H1 (cell line): ENCODE measurements at regions not wholly inside any gene's neighbourhood (a gene's known extent, or its start where the extent isn't known, plus 50 kb on each side); places are given as distances from the start of the nearest gene placed in this dataset.

Experiments used
- CTCF ChIA-PET: fragments of 300-600 bp; sonication (Branson Sonifier 250); formaldehyde crosslinking; loops from one replicate; lab custom pipeline; 2021; ENCODE audit not compliant: partially characterized antibody; lab: Charles Lee
- POLR2A ChIA-PET: fragments of 300-600 bp; sonication (Branson Sonifier 250); formaldehyde crosslinking; loops from one replicate; lab custom pipeline; 2021; ENCODE audit warnings: inconsistent platforms; ENCODE audit not compliant: partially characterized antibody; lab: Charles Lee
- DNase-seq, 2 experiments: peaks; one replicate each; pipeline versions ENCODE4 v3.0.0 to v3.0.0-alpha.2; 2010 to 2022; ENCODE audit warnings: low spot score in 2 of 2, low read depth in 1 of 2, mixed read lengths in 1 of 2
- FAIRE-seq: peaks from 2 replicates; lab custom pipeline; 2011; peaks lifted over from hg19 to GRCh38; lab: Jason Lieb, UNC
- H2AFZ ChIP-seq: 2 replicates; pipeline ENCODE4 v1.8.1; 2012; ENCODE audit warnings: low read length, inconsistent platforms
- H2AK5ac ChIP-seq: 2 replicates; pipeline ENCODE4 v1.6.1; 2013; ENCODE audit warnings: low read depth, low read length
- H2BK120ac ChIP-seq: replicated peaks from 2 replicates; pipeline ENCODE3; 2013; ENCODE audit warnings: low read depth, low read length, inconsistent platforms
- H2BK12ac ChIP-seq: 2 replicates; pipeline ENCODE4 v1.6.1; 2013; ENCODE audit warnings: low read depth, low read length
- H2BK15ac ChIP-seq: 2 replicates; pipeline ENCODE4 v1.6.1; 2013; ENCODE audit warnings: low read length
- H2BK20ac ChIP-seq: 2 replicates; pipeline ENCODE4 v1.6.1; 2013; ENCODE audit warnings: low read length
- H2BK5ac ChIP-seq: 2 replicates; pipeline ENCODE4 v1.6.1; 2013; ENCODE audit warnings: low read depth, low read length
- H3K14ac ChIP-seq: 2 replicates; pipeline ENCODE4 v1.6.1; 2013; ENCODE audit warnings: inconsistent platforms; ENCODE audit not compliant: insufficient read length
- H3K18ac ChIP-seq: 2 replicates; pipeline ENCODE4 v1.6.1; 2013; ENCODE audit warnings: low read length; ENCODE audit errors: extremely low read depth
- H3K23ac ChIP-seq: 2 replicates; pipeline ENCODE4 v1.6.1; 2013; ENCODE audit warnings: inconsistent platforms; ENCODE audit not compliant: insufficient read length
- H3K23me2 ChIP-seq: 2 replicates; pipeline ENCODE4 v1.6.1; 2013; ENCODE audit warnings: low read depth, low read length
- H3K27ac ChIP-seq: 2 replicates; pipeline ENCODE4 v1.6.1; 2011; ENCODE audit warnings: low read depth, low read length, inconsistent platforms
- H3K27me3 ChIP-seq, 4 experiments: replicated peaks in 1 of 4; 1 replicate in 1 of 4; 2 replicates in 3 of 4; pipeline versions ENCODE4 v1.6.1 to v1.8.1; 2011 to 2013; ENCODE audit warnings: low read length in 3 of 4, mild to moderate bottlenecking in 3 of 4, inconsistent platforms in 2 of 4, mixed read lengths in 2 of 4, moderate library complexity in 1 of 4; ENCODE audit not compliant: control insufficient read depth in 3 of 4, insufficient read depth in 3 of 4; ENCODE audit errors: extremely low read depth in 1 of 4
- H3K36me3 ChIP-seq, 4 experiments: 2 replicates each; pipeline versions ENCODE4 v1.6.1 to v1.8.1; 2011 to 2013; ENCODE audit warnings: mild to moderate bottlenecking in 4 of 4, low read length in 3 of 4, moderate library complexity in 2 of 4, control low read depth in 1 of 4, inconsistent platforms in 1 of 4; ENCODE audit not compliant: insufficient read depth in 4 of 4, control insufficient read depth in 2 of 4
- H3K4ac ChIP-seq: replicated peaks from 2 replicates; pipeline ENCODE3; 2013; ENCODE audit warnings: low read length, low read depth, mixed read lengths, inconsistent platforms; ENCODE audit not compliant: insufficient read length
- H3K4me1 ChIP-seq, 4 experiments: replicated peaks in 1 of 4; 1 replicate in 1 of 4; 2 replicates in 3 of 4; pipeline versions ENCODE4 v1.6.1 to v1.8.1; 2011 to 2013; ENCODE audit warnings: low read length in 3 of 4, inconsistent platforms in 2 of 4, mixed read lengths in 1 of 4; ENCODE audit not compliant: insufficient read depth in 4 of 4, control insufficient read depth in 3 of 4
- H3K4me2 ChIP-seq, 2 experiments: 2 replicates each; pipeline versions ENCODE4 v1.6.1 to v1.8.1; 2011 to 2013; ENCODE audit warnings: low read depth in 2 of 2, low read length in 2 of 2, control low read depth in 1 of 2, inconsistent platforms in 1 of 2, mild to moderate bottlenecking in 1 of 2; ENCODE audit not compliant: insufficient read depth in 1 of 2
- H3K4me3 ChIP-seq, 4 experiments: fragments of 200-600, 300-600 bp in 1 of 4; sonication (generic), shearing (Covaris generic), sonication (Bioruptor Twin) in 1 of 4; 2 replicates each; pipeline versions ENCODE4 v1.5.1 to v1.8.1; 2011 to 2016; ENCODE audit warnings: low read length in 4 of 4, low read depth in 3 of 4, control low read depth in 2 of 4, inconsistent platforms in 2 of 4, mild to moderate bottlenecking in 2 of 4, mixed read lengths in 1 of 4, moderate library complexity in 1 of 4; ENCODE audit not compliant: insufficient read depth in 2 of 4; ENCODE audit errors: extremely low read depth in 1 of 4
- H3K56ac ChIP-seq: replicated peaks from 2 replicates; pipeline ENCODE3; 2013; ENCODE audit warnings: low read depth, mild to moderate bottlenecking, mixed read lengths, low read length, inconsistent platforms; ENCODE audit not compliant: insufficient read length
- H3K79me1 ChIP-seq: 2 replicates; pipeline ENCODE4 v1.6.1; 2013; ENCODE audit warnings: low read depth, low read length, control low read depth
- H3K79me2 ChIP-seq, 2 experiments: 2 replicates each; pipeline versions ENCODE4 v1.6.1 to v1.8.1; 2012 to 2013; ENCODE audit warnings: low read length in 2 of 2, mild to moderate bottlenecking in 2 of 2, inconsistent platforms in 1 of 2; ENCODE audit not compliant: insufficient read depth in 2 of 2, control insufficient read depth in 1 of 2
- H3K9ac ChIP-seq, 4 experiments: replicated peaks in 1 of 4; 1 replicate in 1 of 4; 2 replicates in 3 of 4; pipeline versions ENCODE4 v1.6.1 to v1.8.1; 2011 to 2013; ENCODE audit warnings: low read depth in 3 of 4, low read length in 3 of 4, control low read depth in 2 of 4, mild to moderate bottlenecking in 2 of 4, moderate library complexity in 2 of 4, inconsistent platforms in 1 of 4; ENCODE audit errors: extremely low read depth in 1 of 4
- H3K9me3 ChIP-seq, 2 experiments: 2 replicates each; pipeline versions ENCODE4 v1.6.1 to v1.8.1; 2012 to 2013; ENCODE audit warnings: mild to moderate bottlenecking in 2 of 2, moderate library complexity in 2 of 2, control low read depth in 1 of 2, inconsistent platforms in 1 of 2, low read depth in 1 of 2, low read length in 1 of 2, mixed read lengths in 1 of 2; ENCODE audit not compliant: insufficient read depth in 2 of 2
- H4K20me1 ChIP-seq, 2 experiments: replicated peaks in 1 of 2; 2 replicates each; pipeline versions ENCODE3 to v1.8.1; 2011 to 2013; ENCODE audit warnings: inconsistent platforms in 2 of 2, low read length in 2 of 2, mild to moderate bottlenecking in 1 of 2; ENCODE audit not compliant: insufficient read depth in 2 of 2, control insufficient read depth in 1 of 2
- H4K5ac ChIP-seq: 2 replicates; pipeline ENCODE4 v1.6.1; 2013; ENCODE audit warnings: low read length, low read depth, mixed read lengths, inconsistent platforms; ENCODE audit not compliant: insufficient read length
- H4K8ac ChIP-seq: 2 replicates; pipeline ENCODE4 v1.8.0; 2013; ENCODE audit warnings: mild to moderate bottlenecking, moderate library complexity, low read length, inconsistent platforms; ENCODE audit not compliant: insufficient read depth; ENCODE audit errors: extremely low read depth
- H4K91ac ChIP-seq: replicated peaks from 2 replicates; pipeline ENCODE3; 2013; ENCODE audit warnings: low read length, mixed read lengths, inconsistent platforms; ENCODE audit not compliant: insufficient read length
- ASH2L ChIP-seq: fragments of 200-600, 300-600 bp; sonication (generic); IDR thresholded peaks from one replicate; pipeline ENCODE4 v1.7.1; 2017; ENCODE audit warnings: low read length
- CEBPB ChIP-seq: IDR thresholded peaks from 2 replicates; pipeline ENCODE4 v1.6.1; 2012; ENCODE audit warnings: low read depth, low read length
- CTCF ChIP-seq, 3 experiments: IDR thresholded peaks; 1 replicate in 2 of 3; 2 replicates in 1 of 3; pipeline versions ENCODE4 v1.5.1 to v1.6.1; 2011; ENCODE audit warnings: low read length in 3 of 3, mild to moderate bottlenecking in 3 of 3, inconsistent platforms in 2 of 3, low read depth in 1 of 3, moderate library complexity in 1 of 3; ENCODE audit not compliant: insufficient read depth in 1 of 3; ENCODE audit errors: control extremely low read depth in 1 of 3
- KDM4A ChIP-seq: IDR thresholded peaks from one replicate; pipeline ENCODE4 v1.7.1; 2012; ENCODE audit warnings: low read depth, mild to moderate bottlenecking, moderate library complexity, low read length, inconsistent platforms; ENCODE audit not compliant: severe bottlenecking
- RNF2 ChIP-seq: fragments of 200-900, 300-1000 bp; sonication (generic); IDR thresholded peaks from 2 replicates; pipeline ENCODE4 v1.7.1; 2016; ENCODE audit warnings: borderline replicate concordance, low read depth, mild to moderate bottlenecking, antibody characterized with exemption, low read length; ENCODE audit not compliant: poor library complexity, severe bottlenecking; ENCODE audit errors: missing control alignments
- RXRA ChIP-seq: IDR thresholded peaks from 2 replicates; pipeline ENCODE4 v1.6.1; 2011; ENCODE audit warnings: low read depth, mild to moderate bottlenecking, low read length, moderate library complexity; ENCODE audit not compliant: insufficient read depth
- SIN3A ChIP-seq, 2 experiments: IDR thresholded peaks in 1 of 2; conservative IDR thresholded peaks in 1 of 2; 2 replicates each; pipeline ENCODE4 v1.6.1; 2011 to 2012; ENCODE audit warnings: low read length in 2 of 2, improper control_type of control experiment in 1 of 2, low read depth in 1 of 2, mild to moderate bottlenecking in 1 of 2
- WGBS, 2 experiments: shearing (Covaris generic) in 1 of 2; methylation state at CpG; one replicate each; pipeline versions ENCODE4 v1.1.6 to v1.1.7; 2013 to 2015; ENCODE audit warnings: low lambda C conversion rate in 2 of 2, mixed read lengths in 2 of 2, inconsistent platforms in 1 of 2, low coverage in 1 of 2, missing lambda C conversion rate in 1 of 2; ENCODE audit not compliant: insufficient replicate concordance in 2 of 2, insufficient coverage in 1 of 2, insufficient read length in 1 of 2; ENCODE audit errors: extremely low coverage in 1 of 2, missing lambda C conversion rate in 1 of 2; 5-methylcytosine and 5-hydroxymethylcytosine counted together

- H4K8ac ChIP-seq = no peak overlapping the region
- H3K23me2 ChIP-seq = no peaks in the 10 kb centered on the region
- no peak overlapping the region for H3K23ac ChIP-seq
- no peak overlapping the region for H2BK20ac ChIP-seq
- no peak overlapping the region for H3K4me3 ChIP-seq
- FAIRE-seq (no peak), DNase-seq (no peak)
- TF ChIP-seq SIN3A (conservative IDR thresholded peaks at IDR 0.05 in 1 of 2, IDR thresholded peaks at IDR 0.05 in 1 of 2; ENCODE audit: low read depth in 1 of 2, low read length in 2 of 2) = no peak
- TF ChIP-seq RNF2 = no peak
- no peak for TF ChIP-seq CTCF (IDR thresholded peaks at IDR 0.05; ENCODE audit: control extremely low read depth in 1 of 3, insufficient read depth in 1 of 3, low read depth in 1 of 3, low read length in 3 of 3)
- TF ChIP-seq ASH2L = no peak
- no peak for TF ChIP-seq CEBPB
- no peak for TF ChIP-seq RXRA
- TF ChIP-seq KDM4A = no peak
- H3K4me2 ChIP-seq = no peak overlapping the region
- H3K36me3 ChIP-seq = no peaks in the 10 kb centered on the region
- H2BK120ac ChIP-seq = no peak overlapping the region
- no peaks in the 10 kb centered on the region for H3K4me1 ChIP-seq
- no peak overlapping the region for H4K91ac ChIP-seq
- H2BK12ac ChIP-seq = no peak overlapping the region
- H3K79me2 ChIP-seq = no peaks in the 10 kb centered on the region
- 56% methylated on average over 1 of the region's 1 CpG; no CpG with 5 or more reads in 1 of the 2 experiments for WGBS, 2 experiments
- no peak overlapping the region for H2AK5ac ChIP-seq
- POLR2A ChIA-PET = no interaction called here
- no peak overlapping the region for H3K56ac ChIP-seq
- H3K14ac ChIP-seq = no peak overlapping the region
- H2BK5ac ChIP-seq = no peak overlapping the region
- no peaks in the 10 kb centered on the region for H3K27me3 ChIP-seq
- no peak overlapping the region for H3K18ac ChIP-seq
- no peak overlapping the region for H4K5ac ChIP-seq
- no peaks in the 10 kb centered on the region for H3K9me3 ChIP-seq
- H3K79me1 ChIP-seq = no peaks in the 10 kb centered on the region
- CTCF ChIA-PET = interaction anchor here (1.5 kb wide), 1 partner anchor 68 kb away, joined by 3 read pairs; no protein-coding TSS in a partner anchor
- H3K4ac ChIP-seq = no peak overlapping the region
- no peak overlapping the region for H3K9ac ChIP-seq
- H3K27ac ChIP-seq = no peak overlapping the region
- no peak overlapping the region for H2BK15ac ChIP-seq
- no peak overlapping the region for H2AFZ ChIP-seq
- H4K20me1 ChIP-seq = no peaks in the 10 kb centered on the region
Measured at GRCh38 chrX:77346859-77347258, 100.3 kb upstream of the FGF16 start.
